ENCODE measurements at regions not wholly inside any gene's neighbourhood (a gene's known extent, or its start where the extent isn't known, plus 50 kb on each side); places are given as distances from the start of the nearest gene placed in this dataset.
"Not testable (repeated sequence)": the region's sequence is repeated elsewhere in the genome, so short reads cannot be mapped to it uniquely, and the experiment has no call there.

- no peak for DNase-seq
Measured at GRCh38 chr7:125088555-125088954, 158.9 kb upstream of the POT1 start.

DNA sequence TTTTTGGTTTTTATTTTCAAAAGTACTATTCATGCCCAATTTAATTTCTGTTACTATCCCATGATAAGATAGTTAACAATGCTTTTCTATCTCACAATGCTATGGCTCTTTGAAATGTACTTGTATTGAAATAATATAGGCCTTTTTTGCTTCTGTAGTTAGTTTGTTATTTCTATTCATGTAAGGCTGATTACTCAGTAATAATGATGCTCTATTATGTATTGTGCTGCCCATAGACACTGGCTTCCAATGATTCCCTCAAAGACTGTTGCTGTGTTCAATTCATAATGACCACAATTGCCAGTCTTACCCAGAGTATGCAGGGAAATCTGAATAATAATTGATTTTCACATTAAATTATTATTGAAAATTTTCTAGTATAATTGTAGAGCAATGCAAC is 155.5 kb upstream of the POT1 start:
- DNase-seq, result no peak

- no peak for DNase-seq
Measured at GRCh38 chr7:125084196-125084595, 154.6 kb upstream of the POT1 start.

DNA sequence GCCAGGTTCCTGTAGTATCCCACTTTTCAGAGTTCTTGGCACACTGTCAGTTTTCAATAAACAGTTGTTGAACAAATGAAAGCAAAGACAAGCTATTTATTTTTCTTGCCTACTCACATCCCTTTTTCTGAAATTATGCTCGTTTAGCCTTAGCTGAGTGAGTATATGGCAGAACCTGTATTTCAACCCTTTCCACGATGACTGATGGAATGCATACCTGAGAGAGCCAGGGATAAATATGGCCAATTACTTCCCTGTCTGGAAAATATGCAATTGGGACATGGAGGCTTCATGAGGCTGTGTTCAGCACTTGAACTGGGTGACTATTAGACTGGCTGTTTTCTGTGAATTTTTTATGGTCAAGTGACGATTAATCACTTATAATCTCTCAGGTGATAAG is 144.5 kb upstream of the POT1 start:
- DNase-seq, result no peak

DNA sequence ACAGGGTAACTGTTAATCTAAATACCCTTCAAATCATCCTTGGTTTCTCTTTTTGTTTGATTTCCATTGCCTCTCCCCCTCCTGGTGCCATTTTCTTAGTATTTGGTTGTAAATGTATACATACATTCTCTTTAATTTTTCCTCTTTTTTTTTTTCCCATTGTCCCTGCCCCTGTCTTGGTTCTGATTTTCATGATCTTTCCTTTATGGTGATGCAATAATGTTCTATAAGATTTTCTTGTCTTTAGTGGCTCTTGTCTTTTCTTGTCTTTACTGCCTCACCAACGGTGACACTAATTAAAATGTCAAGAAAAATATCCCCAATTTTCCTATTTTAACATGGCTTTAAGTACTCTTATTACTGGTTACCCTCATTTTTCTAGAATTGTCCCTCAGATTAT is 135.9 kb upstream of the POT1 start:
- DNase-seq, result no peak

DNA sequence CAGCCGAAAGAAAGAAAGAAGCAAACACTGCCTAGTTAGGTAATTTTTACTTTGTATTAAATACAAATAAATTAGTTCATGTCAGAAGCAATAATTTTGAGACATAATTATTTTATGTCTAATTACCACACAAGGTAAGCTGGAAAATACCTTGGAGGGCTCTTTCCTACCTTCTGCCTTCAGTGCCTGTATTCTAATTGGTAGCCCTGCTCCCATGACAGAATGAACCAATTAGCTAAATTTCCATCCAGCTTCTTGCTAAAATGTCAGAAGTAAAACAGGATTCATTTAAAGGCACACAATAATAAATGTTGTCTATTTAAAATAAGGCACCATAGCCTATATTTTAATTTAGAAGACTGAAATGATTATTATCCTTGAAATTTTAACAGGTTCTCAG is 135.4 kb upstream of the POT1 start:
- no peak for DNase-seq

DNA sequence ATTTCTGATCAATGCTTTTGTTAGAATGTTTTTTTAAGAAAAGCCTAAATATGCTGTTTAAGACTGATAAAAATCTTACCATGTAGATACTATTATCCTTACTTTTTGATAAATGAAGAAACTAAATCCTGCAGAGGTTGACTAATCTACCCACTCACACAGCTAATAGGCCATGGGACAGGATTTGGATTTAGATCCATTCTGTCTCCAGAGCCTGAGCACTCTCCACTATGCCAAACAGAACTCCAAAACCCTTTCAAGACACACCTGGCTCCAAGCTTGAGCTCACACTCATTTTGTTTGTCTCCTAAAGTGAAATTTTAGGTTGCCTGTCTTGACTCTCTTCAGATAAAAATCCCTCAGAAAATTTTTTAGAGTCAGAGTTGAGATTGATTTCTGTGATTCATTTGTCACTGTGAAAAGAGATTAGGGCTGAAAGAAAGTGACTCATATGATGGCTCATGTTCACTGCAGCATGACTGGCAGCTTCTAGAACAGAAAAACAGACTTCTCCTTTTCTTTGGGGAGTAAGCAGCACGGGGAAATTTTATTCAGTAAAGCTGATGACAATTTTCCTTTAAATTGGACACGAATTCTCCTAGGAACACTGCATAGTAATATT is 132.3 kb upstream of the POT1 start:
- DNase-seq, result no peak

- DNase-seq, result not testable (repeated sequence)
Measured at GRCh38 chr7:125061083-125061745, 131.6 kb upstream of the POT1 start.

GRCh38 chr7:125059861-125060456 is 130.3 kb upstream of the POT1 start:
- peak; percentile 6 for DNase-seq

GRCh38 chr7:125057963-125058362 is 128.3 kb upstream of the POT1 start:
- no peak for DNase-seq

GRCh38 chr7:125055376-125055775 is 125.8 kb upstream of the POT1 start:
- DNase-seq, result no peak

DNA sequence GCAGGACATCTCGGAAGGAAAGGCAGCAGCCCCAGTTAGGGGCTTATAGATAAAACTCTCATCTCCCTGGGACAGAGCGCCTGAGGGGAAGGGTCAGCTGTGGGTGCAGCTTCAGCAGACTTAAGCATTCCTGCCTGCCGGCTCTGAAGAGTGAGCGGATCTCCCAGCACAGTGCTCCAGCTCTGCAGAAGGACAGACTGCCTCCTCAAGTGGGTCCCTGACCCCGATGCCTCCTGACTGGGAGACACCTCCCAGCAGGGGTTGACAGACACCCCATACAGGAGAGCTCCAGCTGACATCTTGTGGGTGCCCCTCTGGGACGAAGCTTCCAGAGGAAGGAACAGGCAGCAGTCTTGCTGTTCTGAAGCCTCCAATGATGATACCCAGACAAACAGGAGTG is 117.1 kb upstream of the POT1 start:
- no peak for DNase-seq

DNA sequence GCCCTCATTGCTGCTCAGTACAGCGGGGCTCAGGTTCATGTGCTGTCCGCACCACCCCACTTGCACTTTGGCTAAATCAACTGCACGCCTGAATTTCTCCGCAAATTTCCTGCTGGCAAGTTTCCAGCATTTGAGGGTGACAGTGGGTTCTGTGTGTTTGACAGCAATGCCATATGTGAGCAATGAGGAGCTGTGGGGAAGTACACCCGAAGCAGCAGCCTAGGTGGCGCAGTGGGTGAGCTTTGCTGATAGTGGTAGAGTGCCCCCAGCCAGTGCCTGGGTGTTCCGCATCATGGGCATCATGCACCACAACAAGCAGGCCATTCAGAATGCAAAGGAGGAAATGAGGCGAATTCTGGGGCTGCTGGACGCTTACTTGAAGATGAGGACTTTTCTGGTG is 103.9 kb upstream of the POT1 start:
- DNase-seq, result peak; percentile 57

DNA sequence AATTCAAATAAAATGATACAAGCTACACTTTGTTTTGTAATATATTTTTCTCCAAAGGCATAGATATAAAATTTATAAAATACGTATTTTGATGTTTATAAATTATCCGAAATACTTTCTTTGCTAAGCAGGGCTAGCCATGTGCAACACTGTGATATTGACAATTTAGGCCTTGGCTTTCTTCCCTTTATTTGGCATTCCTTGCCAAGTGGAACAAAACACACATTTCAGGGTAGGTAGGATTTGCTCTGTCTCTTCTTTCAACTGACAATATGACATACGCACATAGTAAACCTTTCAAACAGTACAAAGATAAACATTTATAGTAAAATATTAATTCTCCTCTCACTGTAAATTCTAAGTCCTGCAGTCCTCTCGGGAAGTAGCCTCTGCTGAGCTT is 103.3 kb upstream of the POT1 start:
- peak; percentile 16 for DNase-seq

DNA sequence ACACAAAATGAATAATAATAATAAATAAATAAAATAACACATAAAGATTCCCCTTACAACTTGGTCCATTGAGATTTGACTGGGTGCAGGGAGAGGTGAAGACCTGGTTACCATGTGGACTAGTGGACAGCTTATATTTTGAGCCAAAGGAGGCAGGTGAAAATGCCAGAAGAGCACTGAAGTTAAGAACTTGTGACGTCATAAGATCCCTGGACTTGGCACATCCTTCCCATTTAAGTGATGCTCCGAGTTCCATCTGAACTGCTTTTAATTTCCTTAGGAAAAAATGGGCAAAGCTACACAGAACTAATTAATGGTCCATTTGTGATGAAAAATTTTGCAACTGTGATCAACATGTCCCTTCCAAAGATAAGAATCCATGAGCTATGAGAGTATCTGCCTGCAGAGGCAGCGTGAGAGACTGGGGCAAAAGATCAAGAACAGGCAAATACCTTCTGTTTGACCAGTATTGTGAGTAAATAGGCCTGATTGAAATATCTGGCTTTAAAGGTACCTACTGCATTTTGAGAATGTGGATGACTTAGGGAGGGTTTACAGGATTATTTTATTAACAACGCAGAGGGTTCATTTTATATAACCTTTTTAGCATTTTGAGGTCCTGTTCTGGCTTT is 101.2 kb upstream of the POT1 start:
- DNase-seq, result no peak

GRCh38 chr7:125025620-125026019 is 96.0 kb upstream of the POT1 start:
- no peak for DNase-seq

GRCh38 chr7:125020801-125021200 is 91.2 kb upstream of the POT1 start:
- DNase-seq, result no peak

DNA sequence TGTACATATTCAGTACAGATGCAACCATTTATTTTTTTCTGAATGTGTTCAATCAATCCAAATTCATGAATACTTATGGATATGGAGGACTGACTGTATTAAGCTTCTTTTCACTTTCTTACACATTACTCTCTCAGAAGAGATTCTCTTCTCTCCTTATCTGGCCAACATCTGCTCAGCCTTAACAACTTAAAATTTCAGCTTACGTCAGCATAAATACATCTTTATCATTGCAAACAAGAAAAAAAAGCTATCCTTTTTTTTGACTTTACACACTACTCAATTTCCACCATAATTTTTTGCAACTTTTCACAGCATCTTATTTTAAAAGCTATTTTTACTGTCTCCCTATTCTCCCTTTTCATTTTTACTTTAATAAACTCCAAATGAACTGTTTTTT is 80.9 kb upstream of the POT1 start:
- DNase-seq, result no peak

GRCh38 chr7:124996778-124997177 is 67.2 kb upstream of the POT1 start:
- no peak for DNase-seq

GRCh38 chr7:124992851-124993562 is 63.4 kb upstream of the POT1 start:
- no peak for DNase-seq

DNA sequence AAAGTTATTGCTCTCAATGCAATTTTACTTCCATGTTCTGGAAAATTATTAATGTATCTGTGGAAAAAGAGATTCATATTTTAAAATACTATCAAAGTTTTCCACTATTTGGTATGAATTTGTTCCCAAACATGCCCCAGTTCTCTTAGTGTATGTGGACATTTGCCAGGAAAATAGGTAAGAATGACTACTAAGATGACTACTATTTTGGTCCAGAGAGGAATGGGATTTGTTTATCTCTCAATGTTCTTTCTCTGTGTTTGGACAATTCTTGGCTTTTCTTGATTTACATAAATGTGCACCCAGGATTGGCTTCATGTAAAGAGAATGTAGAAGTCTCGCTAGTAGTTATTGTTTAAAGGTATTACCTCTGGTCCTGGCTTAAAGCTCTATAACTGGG is 60.3 kb upstream of the POT1 start:
- no peak for DNase-seq
